ENCODE measurements at regions not wholly inside any gene's neighbourhood (a gene's known extent, or its start where the extent isn't known, plus 50 kb on each side); places are given as distances from the start of the nearest gene placed in this dataset.

- H3K4me1 Mint-ChIP-seq = peaks cover 31% of the 10 kb centered on the region
- Histone ChIP-seq H3K27ac (no peak overlapping the region), H3K36me3 (no peaks in the 10 kb centered on the region), H3K27me3 (no peaks in the 10 kb centered on the region), H3F3A (ENCODE audit: low read depth) (no peaks in the 10 kb centered on the region), H3K9ac (no peak overlapping the region), H3K4me1 (no peaks in the 10 kb centered on the region), H3K79me2 (ENCODE audit: low read depth) (no peaks in the 10 kb centered on the region), H3K4me3 (no peak overlapping the region), H3K9me3 (ENCODE audit: low read depth) (no peaks in the 10 kb centered on the region), H2AFZ (replicated peaks) (no peak overlapping the region), H3K4me2 (no peak overlapping the region), H4K20me1 (ENCODE audit: low read depth) (no peaks in the 10 kb centered on the region)
- peak overlapping the region; percentile 46 for H3K27ac Mint-ChIP-seq
- no peaks in the 10 kb centered on the region for H3K36me3 Mint-ChIP-seq
- H3K9me3 Mint-ChIP-seq = peaks cover 7% of the 10 kb centered on the region
- DNase-seq (ENCODE audit: low spot score) = no peak
- TF ChIP-seq CTCF (IDR thresholded peaks at IDR 0.05) = no peak
- no peak for TF ChIP-seq EZH2 (IDR thresholded peaks at IDR 0.05)
- TF ChIP-seq EZH2phosphoT487 (IDR thresholded peaks at IDR 0.05) = no peak
- H3K27me3 Mint-ChIP-seq (ENCODE audit: insufficient read depth, low read depth) = peaks cover 12% of the 10 kb centered on the region
- no peak overlapping the region for H3K4me3 Mint-ChIP-seq
These were observed 81.2 kb downstream of the RIPK4 start for GRCh38 chr21:41685511-41686149.

GRCh38 chr21:41684381-41685245 lies 82.2 kb downstream of the RIPK4 start:
- Histone ChIP-seq H3F3A (ENCODE audit: low read depth) (no peaks in the 10 kb centered on the region), H3K4me3 (no peak overlapping the region), H3K4me2 (no peak overlapping the region), H4K20me1 (ENCODE audit: low read depth) (no peaks in the 10 kb centered on the region), H3K9me3 (ENCODE audit: low read depth) (no peaks in the 10 kb centered on the region), H3K27ac (no peak overlapping the region), H3K27me3 (no peaks in the 10 kb centered on the region), H3K79me2 (ENCODE audit: low read depth) (no peaks in the 10 kb centered on the region), H2AFZ (replicated peaks) (peak overlapping the region; percentile 53), H3K9ac (no peak overlapping the region), H3K4me1 (no peaks in the 10 kb centered on the region), H3K36me3 (no peaks in the 10 kb centered on the region)
- peaks cover 31% of the 10 kb centered on the region for H3K4me1 Mint-ChIP-seq
- H3K9me3 Mint-ChIP-seq = peaks cover 6% of the 10 kb centered on the region
- no peak for DNase-seq (ENCODE audit: low spot score)
- H3K27me3 Mint-ChIP-seq (ENCODE audit: insufficient read depth, low read depth) = peaks cover 12% of the 10 kb centered on the region
- TF ChIP-seq EZH2 (IDR thresholded peaks at IDR 0.05) = no peak
- TF ChIP-seq EZH2phosphoT487 (IDR thresholded peaks at IDR 0.05) = no peak
- TF ChIP-seq CTCF (IDR thresholded peaks at IDR 0.05) = no peak
- no peak overlapping the region for H3K4me3 Mint-ChIP-seq
- H3K36me3 Mint-ChIP-seq = no peaks in the 10 kb centered on the region
- peak overlapping the region; percentile 50 for H3K27ac Mint-ChIP-seq

- Mint-ChIP-seq H3K4me3 (no peak overlapping the region), H3K27me3 (ENCODE audit: insufficient read depth, low read depth) (peaks cover 12% of the 10 kb centered on the region), H3K27ac (no peak overlapping the region), H3K4me1 (peaks cover 38% of the 10 kb centered on the region), H3K9me3 (peaks cover 2% of the 10 kb centered on the region), H3K36me3 (no peaks in the 10 kb centered on the region)
- TF ChIP-seq EZH2phosphoT487 (IDR thresholded peaks at IDR 0.05) (no peak), EZH2 (IDR thresholded peaks at IDR 0.05) (no peak), CTCF (IDR thresholded peaks at IDR 0.05) (no peak)
- H3K4me3 ChIP-seq = no peak overlapping the region
- H3K27ac ChIP-seq = no peak overlapping the region
- H3K36me3 ChIP-seq = no peaks in the 10 kb centered on the region
- no peak overlapping the region for H3K4me2 ChIP-seq
- H3K4me1 ChIP-seq = peaks cover under 1% of the 10 kb centered on the region
- no peaks in the 10 kb centered on the region for H3K27me3 ChIP-seq
- H3K79me2 ChIP-seq (ENCODE audit: low read depth) = no peaks in the 10 kb centered on the region
- no peak overlapping the region for H2AFZ ChIP-seq (replicated peaks)
- DNase-seq (ENCODE audit: low spot score) = no peak
- H3F3A ChIP-seq (ENCODE audit: low read depth) = peaks cover under 1% of the 10 kb centered on the region
- H3K9me3 ChIP-seq (ENCODE audit: low read depth) = no peaks in the 10 kb centered on the region
- no peaks in the 10 kb centered on the region for H4K20me1 ChIP-seq (ENCODE audit: low read depth)
- no peak overlapping the region for H3K9ac ChIP-seq
These were observed 83.0 kb downstream of the RIPK4 start for GRCh38 chr21:41683815-41684214.

All from neural progenitor cell (in vitro differentiated cells).